Choroid plexus epithelial cell (primary cell): ENCODE measurements at regions not wholly inside any gene's neighbourhood (a gene's known extent, or its start where the extent isn't known, plus 50 kb on each side); places are given as distances from the start of the nearest gene placed in this dataset.
"Not testable (repeated sequence)": the region's sequence is repeated elsewhere in the genome, so short reads cannot be mapped to it uniquely, and the experiment has no call there.

Experiments
- DNase-seq: peaks from one replicate; pipeline ENCODE4 v3.0.0-alpha.2; 2010; ENCODE audit warnings: low read depth
- H3K4me3 ChIP-seq: 2 replicates; pipeline ENCODE4 v1.5.1; 2011; ENCODE audit warnings: low read depth, mild to moderate bottlenecking, control low read depth, low read length, moderate library complexity
- CTCF ChIP-seq: conservative IDR thresholded peaks from 2 replicates; pipeline ENCODE4 v1.5.1; 2011; ENCODE audit warnings: low read depth, mild to moderate bottlenecking, control low read depth, inconsistent platforms, low read length, moderate library complexity

- no peak for DNase-seq
- no peak for TF ChIP-seq CTCF
- no peak overlapping the region for H3K4me3 ChIP-seq
Measured at GRCh38 chr22:33166206-33166605, 108.0 kb upstream of the SYN3 start.

GRCh38 chr22:33163815-33164214 is 105.6 kb upstream of the SYN3 start:
- TF ChIP-seq CTCF: no peak
- H3K4me3 ChIP-seq: no peak overlapping the region
- no peak for DNase-seq

- no peak for DNase-seq
- no peak overlapping the region for H3K4me3 ChIP-seq
- no peak for TF ChIP-seq CTCF
Measured at GRCh38 chr22:33162196-33162595, 104.0 kb upstream of the SYN3 start.

DNA sequence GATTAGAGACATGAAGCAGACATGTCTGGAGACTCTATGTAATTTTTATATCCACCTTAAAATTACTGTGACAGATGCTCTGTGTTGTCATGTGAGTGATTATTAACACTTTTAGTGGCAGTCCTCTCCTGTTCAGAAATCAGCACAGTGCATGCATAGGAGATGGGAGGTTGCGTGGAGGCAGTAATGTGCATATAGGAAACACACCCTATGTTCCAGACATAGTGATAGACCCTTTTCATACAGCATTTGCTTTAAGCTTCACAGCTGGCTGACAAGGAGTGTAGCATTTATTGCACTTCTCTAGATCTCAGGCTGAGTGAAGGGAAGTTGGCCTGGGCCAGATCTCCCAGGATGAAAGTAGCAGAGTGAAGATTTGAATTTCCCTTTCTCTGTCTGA is 102.3 kb upstream of the SYN3 start:
- no peak for DNase-seq
- H3K4me3 ChIP-seq: no peak overlapping the region
- no peak for TF ChIP-seq CTCF

GRCh38 chr22:33154967-33155366 is 96.8 kb upstream of the SYN3 start:
- DNase-seq: not testable (repeated sequence)

DNA sequence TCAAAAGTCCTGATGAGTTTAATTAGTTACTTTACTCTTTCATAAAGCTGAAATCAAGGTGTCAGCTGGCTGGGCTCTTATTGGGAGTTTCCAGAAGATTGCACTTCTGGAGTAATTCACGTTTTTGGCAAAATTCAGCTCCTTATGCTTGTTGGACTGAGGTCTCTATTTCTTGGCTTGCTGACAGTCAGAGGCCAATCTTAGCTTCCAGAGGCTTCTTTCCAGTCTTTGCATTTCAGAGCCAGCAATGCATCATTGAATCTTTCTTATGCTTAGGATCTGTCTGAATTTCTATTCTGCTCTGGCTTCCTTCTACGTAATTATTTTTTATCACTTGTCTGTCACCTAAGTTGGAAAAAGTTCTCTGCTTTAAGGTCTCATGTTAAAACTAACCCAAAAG is 91.4 kb upstream of the SYN3 start:
- TF ChIP-seq CTCF: no peak
- no peak for DNase-seq
- no peak overlapping the region for H3K4me3 ChIP-seq

More at GRCh38 chr22:33154967-33155366, 96.8 kb upstream of the SYN3 start:
- not testable (repeated sequence) for H3K4me3 ChIP-seq

DNA sequence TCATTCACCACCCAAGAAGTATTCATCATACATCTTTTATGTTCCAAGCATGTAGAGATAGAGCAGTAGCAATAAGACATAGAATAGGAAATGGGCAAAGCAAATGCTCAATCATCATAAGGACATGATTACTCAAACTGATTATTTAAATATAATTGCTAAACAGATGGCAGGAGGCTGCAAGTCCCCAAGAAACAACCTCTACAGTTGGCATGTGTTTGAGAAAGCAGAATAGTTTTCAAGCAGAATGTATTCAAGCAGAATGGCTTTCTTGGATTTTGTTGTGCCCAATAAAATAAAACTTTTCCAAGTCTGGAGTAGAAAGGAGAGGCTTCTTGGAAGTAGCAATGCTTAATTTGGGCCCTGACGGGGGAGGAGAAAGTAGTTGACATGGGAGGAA is 86.5 kb upstream of the SYN3 start:
- no peak overlapping the region for H3K4me3 ChIP-seq
- TF ChIP-seq CTCF: no peak
- no peak for DNase-seq
